HG03521 (cell line): ENCODE measurements at regions not wholly inside any gene's neighbourhood (a gene's known extent, or its start where the extent isn't known, plus 50 kb on each side); places are given as distances from the start of the nearest gene placed in this dataset.

Experiments
- ATAC-seq: cut with Tn5 transposase; IDR thresholded peaks from one replicate; pipeline ENCODE4 v1.9.1; 2021; ENCODE audit warnings: mild to moderate bottlenecking, moderate library complexity; ENCODE audit not compliant: unreplicated experiment

- no peak for ATAC-seq
These were observed 89.7 kb upstream of the STEAP1B start for GRCh38 chr7:22589641-22590201.

- no peak for ATAC-seq
These were observed 88.4 kb upstream of the STEAP1B start for GRCh38 chr7:22588351-22588750.

GRCh38 chr7:22587322-22587721, 87.3 kb upstream of the STEAP1B start:
- no peak for ATAC-seq

GRCh38 chr7:22586786-22587140, 86.8 kb upstream of the STEAP1B start:
- ATAC-seq = no peak

GRCh38 chr7:22586101-22586785, 86.3 kb upstream of the STEAP1B start:
- no peak for ATAC-seq

- no peak for ATAC-seq
These were observed 84.2 kb upstream of the STEAP1B start for GRCh38 chr7:22584179-22584578.

GRCh38 chr7:22582863-22583622, 83.1 kb upstream of the STEAP1B start:
- ATAC-seq = no peak

GRCh38 chr7:22581099-22581498, 81.1 kb upstream of the STEAP1B start:
- no peak for ATAC-seq

GRCh38 chr7:22579961-22580360, 80.0 kb upstream of the STEAP1B start:
- no peak for ATAC-seq

- no peak for ATAC-seq
These were observed 78.2 kb upstream of the STEAP1B start for GRCh38 chr7:22578007-22578733.

GRCh38 chr7:22577470-22578001, 77.5 kb upstream of the STEAP1B start:
- ATAC-seq = no peak

GRCh38 chr7:22576612-22577469, 76.9 kb upstream of the STEAP1B start:
- no peak for ATAC-seq

GRCh38 chr7:22574754-22575520, 74.9 kb upstream of the STEAP1B start:
- ATAC-seq = no peak

GRCh38 chr7:22572937-22573336, 72.9 kb upstream of the STEAP1B start:
- ATAC-seq = no peak

- no peak for ATAC-seq
These were observed 72.3 kb upstream of the STEAP1B start for GRCh38 chr7:22572292-22572691.

- ATAC-seq = no peak
These were observed 71.8 kb upstream of the STEAP1B start for GRCh38 chr7:22571766-22572165.

- ATAC-seq = no peak
These were observed 69.8 kb upstream of the STEAP1B start for GRCh38 chr7:22569586-22570321.

GRCh38 chr7:22566592-22566991, 66.6 kb upstream of the STEAP1B start:
- ATAC-seq = no peak

GRCh38 chr7:22566176-22566575, 66.2 kb upstream of the STEAP1B start:
- no peak for ATAC-seq
